Activated CD8-positive, alpha-beta memory T cell treated with anti-CD3 and anti-CD28 coated beads for 24 hours (primary cell): ENCODE measurements at regions not wholly inside any gene's neighbourhood (a gene's known extent, or its start where the extent isn't known, plus 50 kb on each side); places are given as distances from the start of the nearest gene placed in this dataset.
"Not testable (repeated sequence)": the region's sequence is repeated elsewhere in the genome, so short reads cannot be mapped to it uniquely, and the experiment has no call there.

Experiments
- DNase-seq: peaks from one replicate; pipeline ENCODE4 v3.0.0-alpha.2; 2020

- DNase-seq = no peak
These were observed 148.1 kb downstream of the TRIML1 start for GRCh38 chr4:188287169-188287894.

GRCh38 chr4:188289531-188290125, 150.4 kb downstream of the TRIML1 start:
- no peak for DNase-seq

GRCh38 chr4:188295899-188296298, 156.7 kb downstream of the TRIML1 start:
- DNase-seq = no peak

GRCh38 chr4:188296331-188296730, 157.1 kb downstream of the TRIML1 start:
- DNase-seq = no peak

- no peak for DNase-seq
These were observed 158.6 kb downstream of the TRIML1 start for GRCh38 chr4:188297873-188298272.

- no peak for DNase-seq
These were observed 159.9 kb downstream of the TRIML1 start for GRCh38 chr4:188299161-188299560.

GRCh38 chr4:188300385-188300784, 161.1 kb downstream of the TRIML1 start:
- no peak for DNase-seq

- no peak for DNase-seq
These were observed 166.4 kb downstream of the TRIML1 start for GRCh38 chr4:188305690-188306089.

- DNase-seq = no peak
These were observed 168.3 kb downstream of the TRIML1 start for GRCh38 chr4:188307591-188307990.

- DNase-seq = no peak
These were observed 168.9 kb downstream of the TRIML1 start for GRCh38 chr4:188308142-188308541.

- DNase-seq = no peak
These were observed 177.2 kb downstream of the TRIML1 start for GRCh38 chr4:188316391-188316790.

- no peak for DNase-seq
These were observed 189.7 kb downstream of the TRIML1 start for GRCh38 chr4:188328966-188329365.

GRCh38 chr4:188329521-188329920, 190.3 kb downstream of the TRIML1 start:
- no peak for DNase-seq

GRCh38 chr4:188332265-188332664, 193.0 kb downstream of the TRIML1 start:
- DNase-seq = no peak

- DNase-seq = no peak
These were observed 197.7 kb downstream of the TRIML1 start for GRCh38 chr4:188336891-188337290.

GRCh38 chr4:188341428-188341827, 202.2 kb downstream of the TRIML1 start:
- no peak for DNase-seq

- DNase-seq = no peak
These were observed 207.0 kb downstream of the TRIML1 start for GRCh38 chr4:188346171-188346809.

GRCh38 chr4:188347339-188347738, 208.1 kb downstream of the TRIML1 start:
- DNase-seq = no peak

- not testable (repeated sequence) for DNase-seq
These were observed 210.3 kb downstream of the TRIML1 start for GRCh38 chr4:188349569-188349968.

GRCh38 chr4:188363196-188363595, 224.0 kb downstream of the TRIML1 start:
- no peak for DNase-seq

- DNase-seq = no peak
These were observed 231.5 kb downstream of the TRIML1 start for GRCh38 chr4:188370777-188371176.

- DNase-seq = no peak
These were observed 232.8 kb downstream of the TRIML1 start for GRCh38 chr4:188372058-188372457.

GRCh38 chr4:188372829-188373228, 233.6 kb downstream of the TRIML1 start:
- no peak for DNase-seq

GRCh38 chr4:188374871-188375270, 235.6 kb downstream of the TRIML1 start:
- DNase-seq = no peak
